GM23338 (cell line): ENCODE measurements at regions not wholly inside any gene's neighbourhood (a gene's known extent, or its start where the extent isn't known, plus 50 kb on each side); places are given as distances from the start of the nearest gene placed in this dataset.

ENCODE experiments used
- ATAC-seq: fragments of 200-7000 bp; cut with Tn5 transposase; 3 replicates; pipeline ENCODE4 v1.9.1; 2020
- DNase-seq: peaks from one replicate; pipeline ENCODE4 v3.0.0-alpha.2; 2015; ENCODE audit warnings: low spot score
- H2AFZ ChIP-seq: fragments of 200-600 bp; sonication (generic); 2 replicates; pipeline ENCODE4 v1.8.0; 2016; ENCODE audit warnings: antibody characterized with exemption, mild to moderate bottlenecking, moderate library complexity
- H3F3A ChIP-seq: fragments of 200-600 bp; sonication (generic); replicated peaks from 2 replicates; pipeline ENCODE4 v1.8.0; 2017; ENCODE audit warnings: antibody characterized with exemption, mixed run types, low read depth
- H3K27ac ChIP-seq: fragments of 200-600 bp; sonication (generic); 2 replicates; pipeline ENCODE4 v1.6.1; 2016; ENCODE audit warnings: low read depth
- H3K27me3 ChIP-seq: fragments of 200-600 bp; sonication (generic); 2 replicates; pipeline ENCODE4 v1.8.0; 2016; ENCODE audit warnings: mild to moderate bottlenecking, mixed run types, moderate library complexity; ENCODE audit not compliant: insufficient read depth
- H3K36me3 ChIP-seq: fragments of 200-600 bp; sonication (generic); 2 replicates; pipeline ENCODE4 v1.8.0; 2016; ENCODE audit warnings: mild to moderate bottlenecking; ENCODE audit not compliant: insufficient read depth
- H3K4me1 ChIP-seq: fragments of 200-600 bp; sonication (generic); 2 replicates; pipeline ENCODE4 v1.8.0; 2016; ENCODE audit warnings: mild to moderate bottlenecking, moderate library complexity; ENCODE audit not compliant: insufficient read depth
- H3K4me2 ChIP-seq: fragments of 200-600 bp; sonication (generic); 2 replicates; pipeline ENCODE4 v1.7.1; 2017; ENCODE audit warnings: mixed run types
- H3K4me3 ChIP-seq: fragments of 200-600 bp; sonication (generic); 2 replicates; pipeline ENCODE4 v1.6.1; 2016; ENCODE audit warnings: mixed run types
- H3K79me2 ChIP-seq: fragments of 200-600 bp; sonication (generic); replicated peaks from 2 replicates; pipeline ENCODE4 v1.8.0; 2017; ENCODE audit warnings: mild to moderate bottlenecking; ENCODE audit not compliant: insufficient read depth
- H3K9me2 ChIP-seq: fragments of 200-600 bp; sonication (generic); 2 replicates; pipeline ENCODE4 v1.8.0; 2017; ENCODE audit not compliant: insufficient read depth
- H4K20me1 ChIP-seq: fragments of 200-600 bp; sonication (generic); replicated peaks from 2 replicates; pipeline ENCODE4 v1.8.0; 2017; ENCODE audit warnings: mild to moderate bottlenecking; ENCODE audit not compliant: insufficient read depth
- H3K27ac Mint-ChIP-seq: 2 replicates; pipeline ENCODE4 v1.8.0; 2020; ENCODE audit warnings: inconsistent platforms, mild to moderate bottlenecking, moderate library complexity, mixed read lengths
- H3K27me3 Mint-ChIP-seq: 3 replicates; pipeline ENCODE4 v1.8.0; 2022; ENCODE audit warnings: low read depth, mild to moderate bottlenecking, moderate library complexity, mixed read lengths, inconsistent platforms; ENCODE audit not compliant: insufficient read depth, poor library complexity
- H3K36me3 Mint-ChIP-seq: 3 replicates; pipeline ENCODE4 v1.8.0; 2021; ENCODE audit warnings: low read depth, mild to moderate bottlenecking, inconsistent platforms, moderate library complexity, mixed read lengths
- H3K4me1 Mint-ChIP-seq: 3 replicates; pipeline ENCODE4 v1.8.0; 2020; ENCODE audit warnings: mild to moderate bottlenecking, inconsistent platforms, mixed read lengths
- H3K4me3 Mint-ChIP-seq: 3 replicates; pipeline ENCODE4 v1.8.0; 2021; ENCODE audit warnings: moderate library complexity, mild to moderate bottlenecking, inconsistent platforms, mixed read lengths
- H3K9me3 Mint-ChIP-seq: 3 replicates; pipeline ENCODE4 v1.8.0; 2020; ENCODE audit warnings: moderate library complexity, mild to moderate bottlenecking, inconsistent platforms, mixed read lengths
- CREB1 ChIP-seq: fragments of 250-450 bp; sonication (Bioruptor Pico); IDR thresholded peaks from 2 replicates; pipeline ENCODE4 v1.5.0; 2020; ENCODE audit warnings: low read depth, mild to moderate bottlenecking, moderate library complexity
- CTCF ChIP-seq, 2 experiments: fragments of 200-600 bp in 1 of 2; sonication (generic) in 1 of 2; conservative IDR thresholded peaks; 2 replicates each; pipeline versions ENCODE4 v1.5.1 to v1.6.1; 2016 to 2017; ENCODE audit warnings: antibody characterized with exemption in 2 of 2, low read depth in 2 of 2, mild to moderate bottlenecking in 2 of 2, moderate library complexity in 1 of 2
- EZH2 ChIP-seq: fragments of 200-600 bp; sonication (generic); IDR thresholded peaks from one replicate; pipeline ENCODE4 v1.8.0; 2017; ENCODE audit warnings: antibody characterized with exemption, mild to moderate bottlenecking, low read depth; ENCODE audit not compliant: unreplicated experiment
- EZH2phosphoT487 ChIP-seq: fragments of 200-600 bp; sonication (generic); IDR thresholded peaks from one replicate; pipeline ENCODE4 v1.8.1; 2018; ENCODE audit warnings: antibody characterized with exemption; ENCODE audit not compliant: unreplicated experiment
- JUNB ChIP-seq: IDR thresholded peaks from one replicate; pipeline ENCODE4 v1.6.1; 2016; ENCODE audit warnings: antibody characterized with exemption; ENCODE audit not compliant: unreplicated experiment
- POLR2AphosphoS5 ChIP-seq: IDR thresholded peaks from 2 replicates; pipeline ENCODE4 v1.6.1; 2016; ENCODE audit warnings: antibody characterized with exemption, low read depth
- REST ChIP-seq: IDR thresholded peaks from one replicate; pipeline ENCODE4 v1.6.1; 2018; ENCODE audit warnings: antibody characterized with exemption; ENCODE audit not compliant: unreplicated experiment
- ZNF462 ChIP-seq: fragments of 250-450 bp; sonication (Bioruptor Pico); IDR thresholded peaks from 2 replicates; pipeline ENCODE4 v1.5.0; 2020; ENCODE audit warnings: mild to moderate bottlenecking, moderate library complexity

- Histone ChIP-seq H3K4me3 (no peak overlapping the region), H3K36me3 (no peaks in the 10 kb centered on the region), H3K79me2 (no peaks in the 10 kb centered on the region), H3K4me1 (no peaks in the 10 kb centered on the region), H3K9me2 (peaks cover 9% of the 10 kb centered on the region; the same call in 1 of the 2 replicates), H3K4me2 (no peak overlapping the region), H3F3A (no peaks in the 10 kb centered on the region), H3K27ac (no peak overlapping the region), H3K27me3 (no peaks in the 10 kb centered on the region), H4K20me1 (no peaks in the 10 kb centered on the region), H2AFZ (no peak overlapping the region)
- H3K27me3 Mint-ChIP-seq, result no peaks in the 10 kb centered on the region
- no peak overlapping the region for H3K27ac Mint-ChIP-seq
- peaks cover 4% of the 10 kb centered on the region; the same call in 2 of the 3 replicates for H3K9me3 Mint-ChIP-seq
- no peaks in the 10 kb centered on the region; the same call in 2 of the 3 replicates for H3K36me3 Mint-ChIP-seq
- H3K4me1 Mint-ChIP-seq, result no peaks in the 10 kb centered on the region; the same call in 2 of the 3 replicates
- DNase-seq (no peak), ATAC-seq (no peak)
- no peak overlapping the region for H3K4me3 Mint-ChIP-seq
- TF ChIP-seq EZH2phosphoT487 (no peak), EZH2 (no peak), POLR2AphosphoS5 (no peak), ZNF462 (no peak), CTCF (conservative IDR thresholded peaks at IDR 0.05; ENCODE audit: low read depth in 2 of 2) (peak in 1 of 2 experiments; percentile 25; a peak in 1 of 4 replicates), CREB1 (CRISPR knock-in tag) (no peak), REST (no peak), JUNB (no peak)
Observed at GRCh38 chr11:121716060-121716459, 263.3 kb upstream of the SORL1-AS1 start.
